SK-N-MC (cell line): ENCODE measurements at regions not wholly inside any gene's neighbourhood (a gene's known extent, or its start where the extent isn't known, plus 50 kb on each side); places are given as distances from the start of the nearest gene placed in this dataset.

ENCODE experiments used
- DNase-seq: peaks from one replicate; pipeline ENCODE4 v3.0.0-alpha.2; 2011; ENCODE audit warnings: low read depth, low spot score
- H3K27ac ChIP-seq: fragments of 200-600 bp; sonication (generic); 2 replicates; pipeline ENCODE4 v1.5.1; 2016; ENCODE audit warnings: mixed run types
- H3K36me3 ChIP-seq: fragments of 200-600 bp; sonication (generic); 2 replicates; pipeline ENCODE4 v1.6.1; 2017; ENCODE audit warnings: antibody characterized with exemption, low read length, mixed read lengths; ENCODE audit not compliant: insufficient read depth
- H3K4me3 ChIP-seq: fragments of 200-600 bp; sonication (generic); 2 replicates; pipeline ENCODE4 v1.5.1; 2016
- H3K9ac ChIP-seq: fragments of 200-600 bp; sonication (generic); 2 replicates; pipeline ENCODE4 v1.8.0; 2017; ENCODE audit warnings: mixed run types, mixed read lengths; ENCODE audit not compliant: insufficient read length
- H3K9me3 ChIP-seq: fragments of 200-600 bp; sonication (generic); 2 replicates; pipeline ENCODE4 v1.6.1; 2017; ENCODE audit warnings: low read depth, mild to moderate bottlenecking, antibody characterized with exemption, low read length, moderate library complexity, mixed read lengths
- EZH2 ChIP-seq: fragments of 200-600 bp; sonication (generic); IDR thresholded peaks from one replicate; pipeline ENCODE4 v1.6.1; 2017; ENCODE audit warnings: antibody characterized with exemption
- FOXP2 ChIP-seq: optimal IDR thresholded peaks from 2 replicates; pipeline ENCODE3; 2011; ENCODE audit warnings: mild to moderate bottlenecking, moderate library complexity; ENCODE audit not compliant: insufficient read depth; ENCODE audit errors: extremely low read length, control extremely low read depth
- POLR2AphosphoS5 ChIP-seq: IDR thresholded peaks from 2 replicates; pipeline ENCODE4 v1.6.1; 2012; ENCODE audit warnings: mild to moderate bottlenecking, low read depth, low read length, borderline replicate concordance

- no peak for TF ChIP-seq FOXP2
- no peak for TF ChIP-seq EZH2
- TF ChIP-seq POLR2AphosphoS5: no peak
- Histone ChIP-seq H3K36me3 (no peaks in the 10 kb centered on the region), H3K9ac (no peak overlapping the region), H3K27ac (no peak overlapping the region), H3K4me3 (no peak overlapping the region), H3K9me3 (no peaks in the 10 kb centered on the region)
- DNase-seq: no peak
Observed at GRCh38 chr3:193771011-193771652, 178.1 kb downstream of the OPA1 start.

GRCh38 chr3:193771653-193772421 lies 178.8 kb downstream of the OPA1 start:
- no peak for DNase-seq
- Histone ChIP-seq H3K9me3 (no peaks in the 10 kb centered on the region), H3K4me3 (no peak overlapping the region), H3K36me3 (no peaks in the 10 kb centered on the region), H3K27ac (no peak overlapping the region), H3K9ac (no peak overlapping the region)
- no peak for TF ChIP-seq POLR2AphosphoS5
- no peak for TF ChIP-seq FOXP2
- TF ChIP-seq EZH2: no peak

- TF ChIP-seq EZH2: no peak
- no peak for TF ChIP-seq POLR2AphosphoS5
- no peak for TF ChIP-seq FOXP2
- no peaks in the 10 kb centered on the region for H3K9me3 ChIP-seq
- H3K27ac ChIP-seq: no peak overlapping the region
- no peaks in the 10 kb centered on the region for H3K36me3 ChIP-seq
- H3K9ac ChIP-seq: no peak overlapping the region
- no peak overlapping the region for H3K4me3 ChIP-seq
- DNase-seq: no peak
Observed at GRCh38 chr3:193772422-193772763, 179.4 kb downstream of the OPA1 start.

- DNase-seq: no peak
- H3K9ac ChIP-seq: no peak overlapping the region
- H3K4me3 ChIP-seq: no peak overlapping the region
- no peaks in the 10 kb centered on the region for H3K36me3 ChIP-seq
- TF ChIP-seq EZH2: no peak
- no peak overlapping the region for H3K27ac ChIP-seq
- no peaks in the 10 kb centered on the region for H3K9me3 ChIP-seq
Observed at GRCh38 chr3:193773266-193774220, 180.5 kb downstream of the OPA1 start.

GRCh38 chr3:193774272-193774915 lies 181.4 kb downstream of the OPA1 start:
- Histone ChIP-seq H3K36me3 (no peaks in the 10 kb centered on the region), H3K9me3 (no peaks in the 10 kb centered on the region), H3K27ac (no peak overlapping the region), H3K4me3 (no peak overlapping the region), H3K9ac (no peak overlapping the region)
- DNase-seq: no peak
- no peak for TF ChIP-seq EZH2
- no peak for TF ChIP-seq FOXP2
- TF ChIP-seq POLR2AphosphoS5: no peak

- TF ChIP-seq POLR2AphosphoS5: no peak
- no peak for TF ChIP-seq EZH2
- TF ChIP-seq FOXP2: no peak
- no peaks in the 10 kb centered on the region for H3K36me3 ChIP-seq
- no peak for DNase-seq
- no peaks in the 10 kb centered on the region for H3K9me3 ChIP-seq
- H3K9ac ChIP-seq: no peak overlapping the region
- H3K27ac ChIP-seq: no peak overlapping the region
- no peak overlapping the region for H3K4me3 ChIP-seq
Observed at GRCh38 chr3:193774916-193775285, 181.9 kb downstream of the OPA1 start.

GRCh38 chr3:193775421-193776077 lies 182.5 kb downstream of the OPA1 start:
- TF ChIP-seq FOXP2 (no peak), EZH2 (no peak), POLR2AphosphoS5 (no peak; the same call in 1 of the 2 replicates)
- Histone ChIP-seq H3K9ac (no peak overlapping the region), H3K27ac (no peak overlapping the region), H3K4me3 (no peak overlapping the region), H3K9me3 (no peaks in the 10 kb centered on the region), H3K36me3 (no peaks in the 10 kb centered on the region)
- no peak for DNase-seq
